ENCODE measurements at regions not wholly inside any gene's neighbourhood (a gene's known extent, or its start where the extent isn't known, plus 50 kb on each side); places are given as distances from the start of the nearest gene placed in this dataset.

GRCh38 chr2:100196786-100197494, 54.5 kb upstream of the AFF3 start:
- Histone ChIP-seq H3K79me2 (ENCODE audit: control insufficient read depth, insufficient read depth, low read length) (no peaks in the 10 kb centered on the region), H3K23ac (ENCODE audit: low read length) (no peak overlapping the region), H3K18ac (ENCODE audit: low read length) (no peak overlapping the region), H3K36me3 (ENCODE audit: control insufficient read depth, insufficient read depth, low read length) (no peaks in the 10 kb centered on the region), H2BK5ac (ENCODE audit: low read length) (no peak overlapping the region), H3K4ac (ENCODE audit: low read depth, low read length) (no peak overlapping the region), H3K56ac (ENCODE audit: low read length) (no peak overlapping the region), H3K27ac (ENCODE audit: low read depth, low read length) (no peak overlapping the region), H2BK120ac (ENCODE audit: low read depth, low read length) (no peak overlapping the region), H3K9ac (ENCODE audit: low read length) (no peak overlapping the region), H3K79me1 (ENCODE audit: low read length) (no peaks in the 10 kb centered on the region), H2BK15ac (replicated peaks; ENCODE audit: low read depth) (no peak overlapping the region), H3K4me2 (ENCODE audit: low read length) (no peak overlapping the region), H4K8ac (ENCODE audit: low read depth, low read length) (no peak overlapping the region), H3K4me3 (ENCODE audit: low read length) (no peak overlapping the region), H3K4me1 (ENCODE audit: control insufficient read depth, low read depth, low read length) (peaks cover 8% of the 10 kb centered on the region), H4K5ac (ENCODE audit: low read length) (no peak overlapping the region), H3K27me3 (ENCODE audit: insufficient read depth, low read length, poor library complexity) (no peaks in the 10 kb centered on the region), H2AK5ac (ENCODE audit: low read length) (no peak overlapping the region)
- DNase-seq: no peak
- WGBS (ENCODE audit: extremely low coverage, insufficient coverage, low lambda C conversion rate): no CpG with 5 or more reads among the region's 18 CpGs

- Histone ChIP-seq H3K9ac (ENCODE audit: low read length) (no peak overlapping the region), H3K79me1 (ENCODE audit: low read length) (no peaks in the 10 kb centered on the region), H3K27ac (ENCODE audit: low read depth, low read length) (no peak overlapping the region), H3K4ac (ENCODE audit: low read depth, low read length) (no peak overlapping the region), H3K79me2 (ENCODE audit: control insufficient read depth, insufficient read depth, low read length) (no peaks in the 10 kb centered on the region), H3K36me3 (ENCODE audit: control insufficient read depth, insufficient read depth, low read length) (no peaks in the 10 kb centered on the region), H3K4me3 (ENCODE audit: low read length) (no peak overlapping the region), H3K4me2 (ENCODE audit: low read length) (no peak overlapping the region), H4K8ac (ENCODE audit: low read depth, low read length) (no peak overlapping the region), H3K18ac (ENCODE audit: low read length) (no peak overlapping the region), H2BK120ac (ENCODE audit: low read depth, low read length) (no peak overlapping the region), H3K27me3 (ENCODE audit: insufficient read depth, low read length, poor library complexity) (no peaks in the 10 kb centered on the region), H2AK5ac (ENCODE audit: low read length) (no peak overlapping the region), H3K4me1 (ENCODE audit: control insufficient read depth, low read depth, low read length) (peaks cover 8% of the 10 kb centered on the region), H2BK15ac (replicated peaks; ENCODE audit: low read depth) (no peak overlapping the region), H4K5ac (ENCODE audit: low read length) (no peak overlapping the region), H3K23ac (ENCODE audit: low read length) (no peak overlapping the region), H2BK5ac (ENCODE audit: low read length) (no peak overlapping the region), H3K56ac (ENCODE audit: low read length) (no peak overlapping the region)
- no peak for DNase-seq
- no CpG with 5 or more reads among the region's 5 CpGs for WGBS (ENCODE audit: extremely low coverage, insufficient coverage, low lambda C conversion rate)
Observed at GRCh38 chr2:100195942-100196341, 53.6 kb upstream of the AFF3 start.

DNA sequence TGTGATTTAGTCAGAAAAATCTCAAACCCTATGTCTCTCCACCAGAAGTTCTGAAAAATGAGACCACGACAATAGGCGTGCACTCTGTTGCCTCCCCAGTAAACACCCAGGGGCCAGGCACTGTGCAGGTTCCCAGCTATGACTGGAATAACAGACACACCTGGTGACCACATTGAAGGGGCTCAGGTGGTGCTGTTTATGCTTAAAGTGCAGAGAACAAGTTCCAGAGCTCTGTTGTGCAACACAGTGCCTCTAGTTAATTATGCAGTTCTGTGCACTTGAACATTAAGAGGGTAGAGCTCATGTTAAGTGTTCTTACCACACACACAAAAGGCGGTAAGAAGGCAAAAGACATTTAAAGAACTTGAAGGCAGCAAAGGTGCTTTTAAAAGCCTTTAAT, 52.6 kb upstream of the AFF3 start:
- H4K8ac ChIP-seq (ENCODE audit: low read depth, low read length): no peak overlapping the region
- no peaks in the 10 kb centered on the region for H3K27me3 ChIP-seq (ENCODE audit: insufficient read depth, low read length, poor library complexity)
- no peak overlapping the region for H3K9ac ChIP-seq (ENCODE audit: low read length)
- no peaks in the 10 kb centered on the region for H3K79me1 ChIP-seq (ENCODE audit: low read length)
- H3K4me3 ChIP-seq (ENCODE audit: low read length): no peak overlapping the region
- H3K18ac ChIP-seq (ENCODE audit: low read length): no peak overlapping the region
- no peak for DNase-seq
- no peak overlapping the region for H3K23ac ChIP-seq (ENCODE audit: low read length)
- no peaks in the 10 kb centered on the region for H3K79me2 ChIP-seq (ENCODE audit: control insufficient read depth, insufficient read depth, low read length)
- no peak overlapping the region for H4K5ac ChIP-seq (ENCODE audit: low read length)
- H3K27ac ChIP-seq (ENCODE audit: low read depth, low read length): no peak overlapping the region
- no peaks in the 10 kb centered on the region for H3K36me3 ChIP-seq (ENCODE audit: control insufficient read depth, insufficient read depth, low read length)
- H3K4me1 ChIP-seq (ENCODE audit: control insufficient read depth, low read depth, low read length): peaks cover 8% of the 10 kb centered on the region
- no peak overlapping the region for H2BK15ac ChIP-seq (replicated peaks; ENCODE audit: low read depth)
- H2BK5ac ChIP-seq (ENCODE audit: low read length): no peak overlapping the region
- H3K56ac ChIP-seq (ENCODE audit: low read length): no peak overlapping the region
- H3K4ac ChIP-seq (ENCODE audit: low read depth, low read length): no peak overlapping the region
- no peak overlapping the region for H2BK120ac ChIP-seq (ENCODE audit: low read depth, low read length)
- no CpG with 5 or more reads among the region's 3 CpGs for WGBS (ENCODE audit: extremely low coverage, insufficient coverage, low lambda C conversion rate)
- H2AK5ac ChIP-seq (ENCODE audit: low read length): no peak overlapping the region
- no peak overlapping the region for H3K4me2 ChIP-seq (ENCODE audit: low read length)

DNA sequence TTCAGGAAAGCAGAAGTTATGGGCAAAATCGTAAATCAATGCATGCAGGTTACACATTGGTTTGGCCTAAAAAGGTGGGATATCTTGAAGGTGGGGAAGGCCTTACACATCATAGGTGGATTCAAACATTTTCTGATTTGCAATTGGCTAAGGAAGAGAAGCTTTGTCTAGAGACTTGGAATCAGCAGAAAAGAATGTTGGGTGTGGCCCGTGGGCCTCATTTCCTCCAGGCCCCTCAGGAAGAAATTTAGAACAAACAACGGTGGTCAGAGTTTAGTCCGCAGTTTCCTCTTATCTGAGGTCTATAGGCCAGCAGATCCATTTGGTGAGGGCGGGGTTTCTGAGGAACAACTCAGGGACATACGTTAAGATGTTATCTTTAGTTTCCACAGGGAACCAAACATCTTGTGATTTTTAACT, 50.9 kb upstream of the AFF3 start:
- whole genome bisulfite sequencing (ENCODE audit: extremely low coverage, insufficient coverage, low lambda C conversion rate): no CpG with 5 or more reads among the region's 6 CpGs
- H3K4me3 ChIP-seq (ENCODE audit: low read length): no peak overlapping the region
- H3K79me1 ChIP-seq (ENCODE audit: low read length): no peaks in the 10 kb centered on the region

DNA sequence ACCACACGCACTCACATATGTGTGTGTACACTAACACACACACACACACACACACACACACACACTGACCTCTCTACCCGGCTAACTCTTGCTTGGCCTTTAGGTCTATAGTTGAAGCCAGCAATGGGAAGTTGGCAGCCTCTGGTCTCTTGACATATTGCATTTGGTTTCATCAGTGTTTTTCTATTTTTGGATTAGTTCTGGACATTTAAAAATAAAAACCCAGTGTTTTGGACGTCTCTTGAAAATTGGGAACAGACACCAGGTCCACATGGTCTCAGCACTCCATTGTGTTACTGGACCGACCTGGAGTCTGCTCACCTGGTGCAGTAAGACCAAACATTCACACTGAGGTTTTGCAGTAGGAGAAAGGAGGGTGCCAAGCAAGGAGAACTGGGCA, 50.4 kb upstream of the AFF3 start:
- Histone ChIP-seq H3K18ac (ENCODE audit: low read length) (no peak overlapping the region), H3K4me3 (ENCODE audit: low read length) (no peak overlapping the region), H3K27me3 (ENCODE audit: insufficient read depth, low read length, poor library complexity) (no peaks in the 10 kb centered on the region), H3K79me2 (ENCODE audit: control insufficient read depth, insufficient read depth, low read length) (no peaks in the 10 kb centered on the region), H2BK15ac (replicated peaks; ENCODE audit: low read depth) (no peak overlapping the region), H3K4me1 (ENCODE audit: control insufficient read depth, low read depth, low read length) (peaks cover 8% of the 10 kb centered on the region), H2BK120ac (ENCODE audit: low read depth, low read length) (no peak overlapping the region), H3K36me3 (ENCODE audit: control insufficient read depth, insufficient read depth, low read length) (no peaks in the 10 kb centered on the region), H4K8ac (ENCODE audit: low read depth, low read length) (no peak overlapping the region), H3K27ac (ENCODE audit: low read depth, low read length) (no peak overlapping the region), H3K4ac (ENCODE audit: low read depth, low read length) (no peak overlapping the region), H2BK5ac (ENCODE audit: low read length) (no peak overlapping the region), H2AK5ac (ENCODE audit: low read length) (no peak overlapping the region), H3K56ac (ENCODE audit: low read length) (no peak overlapping the region), H3K23ac (ENCODE audit: low read length) (no peak overlapping the region), H3K9ac (ENCODE audit: low read length) (no peak overlapping the region), H4K5ac (ENCODE audit: low read length) (no peak overlapping the region), H3K79me1 (ENCODE audit: low read length) (no peaks in the 10 kb centered on the region), H3K4me2 (ENCODE audit: low read length) (no peak overlapping the region)
- no peak for DNase-seq
- no CpG with 5 or more reads among the region's 4 CpGs for WGBS (ENCODE audit: extremely low coverage, insufficient coverage, low lambda C conversion rate)

More for the DNA sequence above, 50.9 kb upstream of the AFF3 start:
- H2BK15ac ChIP-seq (replicated peaks; ENCODE audit: low read depth): no peak overlapping the region
- no peak overlapping the region for H3K23ac ChIP-seq (ENCODE audit: low read length)
- no peak overlapping the region for H3K27ac ChIP-seq (ENCODE audit: low read depth, low read length)
- no peak overlapping the region for H3K18ac ChIP-seq (ENCODE audit: low read length)
- H3K79me2 ChIP-seq (ENCODE audit: control insufficient read depth, insufficient read depth, low read length): no peaks in the 10 kb centered on the region
- H3K4me2 ChIP-seq (ENCODE audit: low read length): no peak overlapping the region
- H4K8ac ChIP-seq (ENCODE audit: low read depth, low read length): no peak overlapping the region
- DNase-seq: peak; percentile 72
- no peak overlapping the region for H2AK5ac ChIP-seq (ENCODE audit: low read length)
- no peak overlapping the region for H3K4ac ChIP-seq (ENCODE audit: low read depth, low read length)
- no peaks in the 10 kb centered on the region for H3K36me3 ChIP-seq (ENCODE audit: control insufficient read depth, insufficient read depth, low read length)
- peaks cover 8% of the 10 kb centered on the region for H3K4me1 ChIP-seq (ENCODE audit: control insufficient read depth, low read depth, low read length)
- no peak overlapping the region for H3K9ac ChIP-seq (ENCODE audit: low read length)
- H4K5ac ChIP-seq (ENCODE audit: low read length): no peak overlapping the region
- no peaks in the 10 kb centered on the region for H3K27me3 ChIP-seq (ENCODE audit: insufficient read depth, low read length, poor library complexity)
- no peak overlapping the region for H2BK120ac ChIP-seq (ENCODE audit: low read depth, low read length)
- no peak overlapping the region for H3K56ac ChIP-seq (ENCODE audit: low read length)
- H2BK5ac ChIP-seq (ENCODE audit: low read length): no peak overlapping the region

DNA sequence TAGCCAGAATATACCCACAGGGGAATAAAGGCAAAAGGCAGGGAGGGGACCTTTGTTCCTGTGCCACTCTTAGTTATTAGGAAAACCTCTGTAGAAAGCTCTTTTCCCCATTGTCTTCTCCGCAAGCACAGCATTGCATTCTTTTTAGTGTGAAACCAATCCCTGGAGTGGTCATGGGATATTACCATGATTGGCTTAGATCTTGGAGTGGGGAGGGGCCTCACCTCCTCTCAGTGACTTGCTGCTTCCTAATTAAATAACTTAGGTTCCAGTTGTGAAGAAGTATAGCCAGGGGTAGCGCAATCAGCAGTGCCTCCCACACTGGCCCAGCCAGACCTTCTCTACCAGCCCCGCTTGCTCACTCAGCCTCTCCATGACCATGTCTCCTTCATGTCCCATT, 49.9 kb upstream of the AFF3 start:
- Histone ChIP-seq H3K79me2 (ENCODE audit: control insufficient read depth, insufficient read depth, low read length) (no peaks in the 10 kb centered on the region), H3K36me3 (ENCODE audit: control insufficient read depth, insufficient read depth, low read length) (no peaks in the 10 kb centered on the region), H3K79me1 (ENCODE audit: low read length) (no peaks in the 10 kb centered on the region), H4K8ac (ENCODE audit: low read depth, low read length) (no peak overlapping the region), H4K5ac (ENCODE audit: low read length) (no peak overlapping the region), H3K23ac (ENCODE audit: low read length) (no peak overlapping the region), H2BK120ac (ENCODE audit: low read depth, low read length) (no peak overlapping the region), H3K27ac (ENCODE audit: low read depth, low read length) (no peak overlapping the region), H3K4me3 (ENCODE audit: low read length) (no peak overlapping the region), H3K4ac (ENCODE audit: low read depth, low read length) (no peak overlapping the region), H3K27me3 (ENCODE audit: insufficient read depth, low read length, poor library complexity) (no peaks in the 10 kb centered on the region), H3K18ac (ENCODE audit: low read length) (no peak overlapping the region), H2AK5ac (ENCODE audit: low read length) (no peak overlapping the region), H2BK5ac (ENCODE audit: low read length) (no peak overlapping the region), H3K4me2 (ENCODE audit: low read length) (no peak overlapping the region), H3K4me1 (ENCODE audit: control insufficient read depth, low read depth, low read length) (peaks cover 8% of the 10 kb centered on the region), H3K56ac (ENCODE audit: low read length) (no peak overlapping the region), H2BK15ac (replicated peaks; ENCODE audit: low read depth) (no peak overlapping the region), H3K9ac (ENCODE audit: low read length) (no peak overlapping the region)
- DNase-seq: peak; percentile 25
- WGBS (ENCODE audit: extremely low coverage, insufficient coverage, low lambda C conversion rate): no CpG with 5 or more reads among the region's 3 CpGs

Data from mesendoderm (in vitro differentiated cells).